ENCODE measurements at regions not wholly inside any gene's neighbourhood (a gene's known extent, or its start where the extent isn't known, plus 50 kb on each side); places are given as distances from the start of the nearest gene placed in this dataset.

GRCh38 chr2:43100362-43100882 is 126.0 kb downstream of the ZFP36L2 start:
- TF ChIP-seq REST (IDR thresholded peaks at IDR 0.05; ENCODE audit: low read depth, low read length) (no peak), CTCF (IDR thresholded peaks at IDR 0.05 in 2 of 3, conservative IDR thresholded peaks at IDR 0.05 in 1 of 3; ENCODE audit: control insufficient read depth in 2 of 3, extremely low read depth in 1 of 3, insufficient read depth in 1 of 3, low read depth in 3 of 3, low read length in 3 of 3) (no peak), MTA3 (IDR thresholded peaks at IDR 0.05; ENCODE audit: borderline replicate concordance, low read length) (no peak), CEBPB (IDR thresholded peaks at IDR 0.05; ENCODE audit: borderline replicate concordance in 1 of 2, low read depth in 2 of 2, low read length in 2 of 2) (no peak)
